GM12873 (cell line): ENCODE measurements at regions not wholly inside any gene's neighbourhood (a gene's known extent, or its start where the extent isn't known, plus 50 kb on each side); places are given as distances from the start of the nearest gene placed in this dataset.

Experiments
- CTCF ChIP-seq: IDR thresholded peaks from 2 replicates; pipeline ENCODE4 v1.5.1; 2012; ENCODE audit warnings: low read depth, mild to moderate bottlenecking, moderate library complexity, low read length, control low read depth; ENCODE audit not compliant: insufficient read depth; ENCODE audit errors: missing control alignments

GRCh38 chr10:43938810-43939209 is 290.1 kb upstream of the ZNF32 start:
- TF ChIP-seq CTCF: no peak

- no peak for TF ChIP-seq CTCF
Measured at GRCh38 chr10:43931308-43931930, 282.7 kb upstream of the ZNF32 start.

- TF ChIP-seq CTCF: no peak
Measured at GRCh38 chr10:43930777-43931176, 282.1 kb upstream of the ZNF32 start.

- TF ChIP-seq CTCF: no peak
Measured at GRCh38 chr10:43930243-43930642, 281.6 kb upstream of the ZNF32 start.

GRCh38 chr10:43929122-43929521 is 280.4 kb upstream of the ZNF32 start:
- TF ChIP-seq CTCF: no peak

- TF ChIP-seq CTCF: no peak
Measured at GRCh38 chr10:43928425-43928968, 279.8 kb upstream of the ZNF32 start.

- TF ChIP-seq CTCF: no peak
Measured at GRCh38 chr10:43926875-43927406, 278.3 kb upstream of the ZNF32 start.
